Mesendoderm (in vitro differentiated cells): ENCODE measurements at regions not wholly inside any gene's neighbourhood (a gene's known extent, or its start where the extent isn't known, plus 50 kb on each side); places are given as distances from the start of the nearest gene placed in this dataset.

Experiments used
- DNase-seq: peaks from one replicate; pipeline ENCODE4 v3.0.0; 2013
- H2AK5ac ChIP-seq: 2 replicates; pipeline ENCODE4 v1.6.1; 2013; ENCODE audit warnings: low read length, inconsistent platforms
- H2BK120ac ChIP-seq: 2 replicates; pipeline ENCODE4 v1.6.1; 2013; ENCODE audit warnings: low read depth, mild to moderate bottlenecking, low read length, moderate library complexity, mixed read lengths
- H2BK15ac ChIP-seq: replicated peaks from 2 replicates; pipeline ENCODE4 v1.6.1; 2013; ENCODE audit warnings: low read depth, mild to moderate bottlenecking, moderate library complexity
- H2BK5ac ChIP-seq: 2 replicates; pipeline ENCODE4 v1.6.1; 2013; ENCODE audit warnings: low read length, inconsistent platforms
- H3K18ac ChIP-seq: 2 replicates; pipeline ENCODE4 v1.6.1; 2013; ENCODE audit warnings: mild to moderate bottlenecking, low read length, mixed read lengths
- H3K23ac ChIP-seq: one replicate; pipeline ENCODE4 v1.6.1; 2013; ENCODE audit warnings: low read length
- H3K27ac ChIP-seq: 2 replicates; pipeline ENCODE4 v1.5.1; 2013; ENCODE audit warnings: low read depth, mild to moderate bottlenecking, inconsistent platforms, low read length, moderate library complexity
- H3K27me3 ChIP-seq: 2 replicates; pipeline ENCODE4 v1.6.1; 2013; ENCODE audit warnings: low read length, control low read depth, mild to moderate bottlenecking, inconsistent platforms; ENCODE audit not compliant: insufficient read depth, poor library complexity
- H3K36me3 ChIP-seq: 2 replicates; pipeline ENCODE4 v1.6.1; 2013; ENCODE audit warnings: low read length, inconsistent platforms; ENCODE audit not compliant: control insufficient read depth, insufficient read depth
- H3K4ac ChIP-seq: one replicate; pipeline ENCODE4 v1.6.1; 2013; ENCODE audit warnings: low read depth, mild to moderate bottlenecking, low read length, moderate library complexity
- H3K4me1 ChIP-seq: 2 replicates; pipeline ENCODE4 v1.6.1; 2013; ENCODE audit warnings: low read depth, low read length, inconsistent platforms; ENCODE audit not compliant: control insufficient read depth
- H3K4me2 ChIP-seq: 2 replicates; pipeline ENCODE4 v1.6.1; 2013; ENCODE audit warnings: low read length
- H3K4me3 ChIP-seq: 2 replicates; pipeline ENCODE4 v1.5.1; 2013; ENCODE audit warnings: mild to moderate bottlenecking, low read length
- H3K56ac ChIP-seq: one replicate; pipeline ENCODE4 v1.6.1; 2013; ENCODE audit warnings: low read length
- H3K79me1 ChIP-seq: 2 replicates; pipeline ENCODE4 v1.6.1; 2013; ENCODE audit warnings: low read length, inconsistent platforms
- H3K79me2 ChIP-seq: 2 replicates; pipeline ENCODE4 v1.6.1; 2013; ENCODE audit warnings: mild to moderate bottlenecking, low read length; ENCODE audit not compliant: control insufficient read depth, insufficient read depth
- H3K9ac ChIP-seq: 2 replicates; pipeline ENCODE4 v1.6.1; 2013; ENCODE audit warnings: low read length, inconsistent platforms
- H4K5ac ChIP-seq: one replicate; pipeline ENCODE4 v1.6.1; 2013; ENCODE audit warnings: low read length
- H4K8ac ChIP-seq: one replicate; pipeline ENCODE4 v1.6.1; 2013; ENCODE audit warnings: low read depth, mild to moderate bottlenecking, control low read depth, low read length, moderate library complexity
- WGBS: extraction: QIAGEN DNeasy Blood & Tissue Kit; methylation state at CpG from one replicate; pipeline ENCODE4 v1.1.7; 2013; ENCODE audit warnings: low lambda C conversion rate, missing lambda C conversion rate; ENCODE audit not compliant: insufficient coverage; ENCODE audit errors: extremely low coverage; 5-methylcytosine and 5-hydroxymethylcytosine counted together

DNA sequence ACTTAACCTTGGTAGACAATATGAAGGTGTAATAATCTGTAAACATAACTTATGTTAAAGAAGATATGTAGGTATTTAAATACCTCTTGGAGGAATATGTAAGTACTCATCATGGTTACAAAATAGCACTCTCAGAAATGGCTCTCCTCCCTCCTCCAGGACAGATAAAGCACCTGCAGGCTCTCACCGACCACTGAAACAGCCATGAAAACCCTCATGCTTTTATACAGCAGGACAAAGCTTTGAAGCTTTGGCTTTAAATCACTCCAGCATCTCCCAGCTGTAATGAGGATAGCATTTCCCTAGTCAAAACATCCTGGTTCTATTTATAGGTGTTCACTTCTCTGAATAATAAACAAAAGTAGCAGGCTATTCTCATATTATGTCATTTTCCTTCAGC lies 69.1 kb upstream of the PMFBP1 start:
- Histone ChIP-seq H3K18ac (no peak overlapping the region), H3K56ac (no peak overlapping the region), H2AK5ac (no peak overlapping the region), H2BK15ac (no peak overlapping the region), H2BK5ac (no peak overlapping the region), H3K4me2 (no peak overlapping the region), H3K79me2 (no peaks in the 10 kb centered on the region), H3K27me3 (no peaks in the 10 kb centered on the region), H3K36me3 (no peaks in the 10 kb centered on the region), H3K4me3 (no peak overlapping the region), H3K4me1 (no peaks in the 10 kb centered on the region), H3K9ac (no peak overlapping the region), H3K23ac (no peak overlapping the region), H2BK120ac (no peak overlapping the region), H3K4ac (no peak overlapping the region), H3K27ac (no peak overlapping the region), H3K79me1 (no peaks in the 10 kb centered on the region), H4K8ac (no peak overlapping the region), H4K5ac (no peak overlapping the region)
- whole genome bisulfite sequencing: no CpG with 5 or more reads among the region's 1 CpG
- DNase-seq: no peak

DNA sequence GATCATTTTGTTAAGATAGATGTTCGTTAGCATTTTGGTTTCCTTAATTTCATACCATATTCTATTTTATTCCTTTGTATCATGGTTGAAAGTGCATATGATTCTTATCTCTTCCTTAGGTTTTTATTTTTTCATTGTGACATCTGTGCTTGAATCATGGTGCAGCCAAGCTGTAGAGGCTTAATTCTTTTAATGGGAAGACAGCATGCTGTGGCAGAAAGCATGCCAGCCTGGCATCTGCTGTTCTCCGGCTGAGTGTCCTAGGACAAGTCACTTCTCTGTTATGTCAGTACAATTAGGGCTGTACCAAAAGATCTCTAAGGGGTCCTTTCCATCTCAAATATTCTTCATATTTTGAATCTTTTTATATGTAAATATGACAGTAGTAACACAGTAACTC lies 68.5 kb upstream of the PMFBP1 start:
- Histone ChIP-seq H3K9ac (no peak overlapping the region), H2BK15ac (no peak overlapping the region), H2AK5ac (no peak overlapping the region), H3K79me1 (no peaks in the 10 kb centered on the region), H2BK120ac (no peak overlapping the region), H4K5ac (no peak overlapping the region), H3K4me3 (no peak overlapping the region), H3K4me1 (no peaks in the 10 kb centered on the region), H3K79me2 (no peaks in the 10 kb centered on the region), H3K4ac (no peak overlapping the region), H3K4me2 (no peak overlapping the region), H2BK5ac (no peak overlapping the region), H3K23ac (no peak overlapping the region), H3K36me3 (no peaks in the 10 kb centered on the region), H3K56ac (no peak overlapping the region), H3K27me3 (no peaks in the 10 kb centered on the region), H3K27ac (no peak overlapping the region), H3K18ac (no peak overlapping the region), H4K8ac (no peak overlapping the region)
- DNase-seq: no peak
- no CpG with 5 or more reads among the region's 2 CpGs for WGBS

DNA sequence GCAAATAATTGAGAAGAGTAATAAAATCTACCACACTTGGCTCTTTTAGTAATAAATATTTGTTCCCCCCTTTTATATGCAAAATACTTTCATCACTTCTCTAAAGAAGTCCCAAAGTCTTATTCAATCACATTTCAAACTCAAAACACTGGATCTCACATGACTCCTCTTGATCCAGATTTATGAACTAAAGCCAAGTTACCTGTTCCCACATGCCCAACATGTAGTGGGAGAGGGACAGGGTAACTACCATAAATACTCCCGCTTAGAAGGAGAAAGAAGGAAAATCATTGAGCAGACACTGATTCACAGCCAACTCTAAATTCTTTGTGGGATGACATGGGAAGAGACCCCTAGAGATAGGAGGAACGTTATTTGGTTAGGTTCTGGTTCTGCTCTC lies 64.9 kb upstream of the PMFBP1 start:
- DNase-seq: no peak
- no peak overlapping the region for H4K5ac ChIP-seq
- H3K23ac ChIP-seq: no peak overlapping the region
- H3K79me2 ChIP-seq: no peaks in the 10 kb centered on the region
- no peak overlapping the region for H3K27ac ChIP-seq
- no peak overlapping the region for H3K4me2 ChIP-seq
- H3K27me3 ChIP-seq: no peaks in the 10 kb centered on the region
- no peak overlapping the region for H2BK5ac ChIP-seq
- H3K9ac ChIP-seq: no peak overlapping the region
- H2BK120ac ChIP-seq: no peak overlapping the region
- H4K8ac ChIP-seq: no peak overlapping the region
- H3K18ac ChIP-seq: no peak overlapping the region
- no peaks in the 10 kb centered on the region for H3K79me1 ChIP-seq
- H3K4me1 ChIP-seq: no peaks in the 10 kb centered on the region
- no peaks in the 10 kb centered on the region for H3K36me3 ChIP-seq
- H3K4me3 ChIP-seq: no peak overlapping the region
- H2BK15ac ChIP-seq: no peak overlapping the region
- no peak overlapping the region for H3K56ac ChIP-seq
- no peak overlapping the region for H2AK5ac ChIP-seq
- H3K4ac ChIP-seq: no peak overlapping the region
- WGBS: no CpG with 5 or more reads among the region's 2 CpGs

DNA sequence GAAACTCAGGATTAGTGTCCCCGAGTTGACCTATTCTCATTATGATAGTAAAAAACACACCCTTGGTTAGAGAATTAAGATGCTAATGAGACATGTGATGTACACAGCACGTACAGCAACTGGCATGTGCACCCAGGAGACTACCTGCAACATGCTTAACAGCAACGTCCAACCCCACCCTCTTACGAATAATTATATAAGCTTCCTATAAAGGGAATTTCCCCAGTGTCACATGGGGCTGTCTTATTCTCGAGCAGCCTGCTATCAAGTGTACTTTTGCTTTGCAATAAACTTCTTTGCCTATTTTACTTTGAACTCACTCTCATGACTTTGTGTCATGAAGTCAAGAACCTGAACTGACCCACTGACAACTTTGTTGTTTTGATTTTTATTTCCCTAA lies 62.4 kb upstream of the PMFBP1 start:
- H3K4me1 ChIP-seq: no peaks in the 10 kb centered on the region
- H4K5ac ChIP-seq: no peak overlapping the region
- no peak overlapping the region for H3K18ac ChIP-seq
- H3K27me3 ChIP-seq: no peaks in the 10 kb centered on the region
- no peaks in the 10 kb centered on the region for H3K36me3 ChIP-seq
- no peak overlapping the region for H2BK15ac ChIP-seq
- no peak overlapping the region for H3K9ac ChIP-seq
- no peak overlapping the region for H3K4me3 ChIP-seq
- no peaks in the 10 kb centered on the region for H3K79me1 ChIP-seq
- H3K56ac ChIP-seq: no peak overlapping the region
- no peak overlapping the region for H3K27ac ChIP-seq
- no peak overlapping the region for H2BK120ac ChIP-seq
- no peak overlapping the region for H3K23ac ChIP-seq
- no peak for DNase-seq
- H4K8ac ChIP-seq: peak overlapping the region; percentile 13
- H2BK5ac ChIP-seq: no peak overlapping the region
- WGBS: no CpG with 5 or more reads among the region's 5 CpGs
- H3K79me2 ChIP-seq: no peaks in the 10 kb centered on the region
- no peak overlapping the region for H2AK5ac ChIP-seq
- no peak overlapping the region for H3K4me2 ChIP-seq
- no peak overlapping the region for H3K4ac ChIP-seq

DNA sequence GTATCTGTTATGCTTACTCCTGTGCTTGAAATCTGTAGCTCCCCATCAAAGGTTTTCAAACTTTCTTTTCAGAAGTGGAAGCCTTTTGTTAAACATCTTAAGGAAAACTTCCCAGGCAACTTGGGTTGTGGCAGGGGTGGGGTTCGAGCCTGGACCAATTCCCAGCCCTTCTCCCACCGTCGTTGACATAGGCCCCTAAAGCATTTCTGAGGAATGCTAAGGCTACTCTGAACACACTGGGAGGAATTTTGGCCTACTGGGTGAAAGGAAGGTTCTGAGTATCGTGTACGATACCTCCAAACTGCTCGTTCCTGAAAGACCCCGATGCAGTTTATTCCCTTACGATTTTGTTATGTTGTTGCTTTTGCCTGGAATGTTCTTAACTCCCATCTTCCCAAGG lies 56.1 kb upstream of the PMFBP1 start:
- H2BK5ac ChIP-seq: no peak overlapping the region
- H2BK15ac ChIP-seq: no peak overlapping the region
- no peaks in the 10 kb centered on the region for H3K79me1 ChIP-seq
- no peak overlapping the region for H2BK120ac ChIP-seq
- no peaks in the 10 kb centered on the region for H3K36me3 ChIP-seq
- no peak overlapping the region for H4K8ac ChIP-seq
- H3K56ac ChIP-seq: no peak overlapping the region
- H3K27me3 ChIP-seq: no peaks in the 10 kb centered on the region
- no peak overlapping the region for H3K4me3 ChIP-seq
- no peak overlapping the region for H4K5ac ChIP-seq
- no peak overlapping the region for H3K27ac ChIP-seq
- no peak overlapping the region for H3K23ac ChIP-seq
- WGBS: no CpG with 5 or more reads among the region's 8 CpGs
- peak; percentile 17 for DNase-seq
- H3K79me2 ChIP-seq: no peaks in the 10 kb centered on the region
- no peak overlapping the region for H3K9ac ChIP-seq
- no peaks in the 10 kb centered on the region for H3K4me1 ChIP-seq
- no peak overlapping the region for H3K4me2 ChIP-seq
- no peak overlapping the region for H2AK5ac ChIP-seq
- no peak overlapping the region for H3K18ac ChIP-seq
- no peak overlapping the region for H3K4ac ChIP-seq

DNA sequence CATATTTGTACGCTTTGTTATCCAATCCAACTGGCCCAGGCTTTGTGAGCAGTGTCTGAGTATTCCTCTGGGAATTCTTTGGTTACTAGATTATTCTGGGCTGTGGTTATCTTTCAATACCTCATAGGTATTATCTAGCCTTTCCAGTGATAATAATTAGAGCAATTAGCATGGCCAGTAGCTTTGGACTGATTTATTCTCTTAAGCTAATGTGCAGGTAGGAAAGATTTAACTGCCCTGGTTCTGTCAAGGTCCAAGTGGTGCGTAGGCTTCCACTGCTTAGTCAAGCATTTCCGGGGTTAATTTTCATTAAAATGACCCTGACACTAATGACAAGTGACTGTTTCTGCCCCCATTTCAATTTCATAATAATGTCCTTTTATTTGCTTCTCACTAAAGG lies 54.2 kb upstream of the PMFBP1 start:
- Histone ChIP-seq H2BK120ac (no peak overlapping the region), H3K18ac (no peak overlapping the region), H3K4me3 (no peak overlapping the region), H3K4ac (no peak overlapping the region), H2BK15ac (no peak overlapping the region), H3K27me3 (no peaks in the 10 kb centered on the region), H3K56ac (no peak overlapping the region), H3K4me2 (no peak overlapping the region), H3K23ac (no peak overlapping the region), H3K79me2 (no peaks in the 10 kb centered on the region), H2BK5ac (no peak overlapping the region), H4K8ac (no peak overlapping the region), H3K79me1 (no peaks in the 10 kb centered on the region), H3K36me3 (no peaks in the 10 kb centered on the region), H2AK5ac (no peak overlapping the region), H3K4me1 (no peaks in the 10 kb centered on the region), H4K5ac (no peak overlapping the region), H3K27ac (no peak overlapping the region), H3K9ac (no peak overlapping the region)
- no CpG with 5 or more reads among the region's 3 CpGs for WGBS
- no peak for DNase-seq
